Left lung (tissue), 4 donors: ENCODE measurements at regions not wholly inside any gene's neighbourhood (a gene's known extent, or its start where the extent isn't known, plus 50 kb on each side); places are given as distances from the start of the nearest gene placed in this dataset.

Source experiments
- ATAC-seq: fragments of 200-7000 bp; cut with Tn5 transposase; one replicate; pipeline ENCODE4 v1.9.1; 2020; ENCODE audit warnings: moderate library complexity
- DNase-seq, 4 donors: peaks; one replicate each; pipeline ENCODE4 v3.0.0-alpha.2; 2013 to 2020
- H3K27ac ChIP-seq, 2 donors: fragments of 200-600 bp; sonication (generic) in 1 of 2; one replicate each; pipeline versions ENCODE4 v1.5.0 to v1.8.0; 2020 to 2021
- H3K27me3 ChIP-seq, 2 donors: fragments of 200-600 bp; sonication (generic) in 1 of 2; one replicate each; pipeline versions ENCODE4 v1.5.0 to v1.8.0; 2020 to 2021
- H3K36me3 ChIP-seq, 2 donors: fragments of 200-600 bp; sonication (generic) in 1 of 2; one replicate each; pipeline versions ENCODE4 v1.5.0 to v1.8.0; 2020 to 2021
- H3K4me1 ChIP-seq, 2 donors: fragments of 200-600 bp; one replicate each; pipeline ENCODE4 v1.8.0; 2021
- H3K4me3 ChIP-seq, 2 donors: fragments of 200-600 bp; sonication (generic) in 1 of 2; one replicate each; pipeline versions ENCODE4 v1.5.0 to v1.8.0; 2020 to 2021; ENCODE audit warnings: mild to moderate bottlenecking in 1 of 2
- H3K9me3 ChIP-seq, 2 donors: fragments of 200-600 bp; sonication (generic) in 1 of 2; one replicate each; pipeline versions ENCODE4 v1.5.0 to v1.8.0; 2020 to 2021
- CTCF ChIP-seq, 2 donors: fragments of 200-600 bp; sonication (generic) in 1 of 2; IDR thresholded peaks; one replicate each; pipeline versions ENCODE4 v1.5.0 to v1.8.0; 2021; ENCODE audit warnings: antibody characterized with exemption in 2 of 2
- intact Hi-C, 2 donors: fragments of 100-400 bp; cut with DNase I; formaldehyde crosslinking; loops; one replicate each; pipeline versions ENCODE4 v1.11.2 to v1.14.2; 2022
- donor health status: DM: no; HTN: yes; CAD: no.
- donor health status: DM: no; HTN: no; CAD: no.

- Histone ChIP-seq H3K36me3 (no peaks in the 10 kb centered on the region), H3K27me3 (no peaks in the 10 kb centered on the region), H3K4me1 (no peaks in the 10 kb centered on the region), H3K27ac (no peak overlapping the region), H3K9me3 (no peaks in the 10 kb centered on the region), H3K4me3 (no peak overlapping the region)
- no peak for TF ChIP-seq CTCF (IDR thresholded peaks at IDR 0.05)
- ATAC-seq = no peak
- DNase-seq = no peak
- intact Hi-C loops = no loop called here
These were observed 597.8 kb upstream of the SLC10A2 start for GRCh38 chr13:103663996-103664395.

GRCh38 chr13:103656311-103656710, 590.1 kb upstream of the SLC10A2 start:
- H3K27ac ChIP-seq = no peak overlapping the region
- no peaks in the 10 kb centered on the region for H3K4me1 ChIP-seq
- H3K4me3 ChIP-seq = no peak overlapping the region
- H3K9me3 ChIP-seq = no peaks in the 10 kb centered on the region
- ATAC-seq (no peak), DNase-seq (no peak)
- no peaks in the 10 kb centered on the region for H3K36me3 ChIP-seq
- TF ChIP-seq CTCF (IDR thresholded peaks at IDR 0.05) = no peak
- intact Hi-C loops = no loop called here
- no peaks in the 10 kb centered on the region for H3K27me3 ChIP-seq

- H3K27ac ChIP-seq = no peak overlapping the region
These were observed 574.4 kb upstream of the SLC10A2 start for GRCh38 chr13:103640606-103641005.

GRCh38 chr13:103639326-103639725, 573.1 kb upstream of the SLC10A2 start:
- H3K4me3 ChIP-seq = no peak overlapping the region
- H3K9me3 ChIP-seq = peaks cover 0 to 5% of the 10 kb centered on the region in 2 donors
- H3K27ac ChIP-seq = no peak overlapping the region
- no peak for TF ChIP-seq CTCF (IDR thresholded peaks at IDR 0.05)
- no peak for ATAC-seq
- no peaks in the 10 kb centered on the region for H3K27me3 ChIP-seq
- H3K4me1 ChIP-seq = no peaks in the 10 kb centered on the region
- DNase-seq = no peak
- H3K36me3 ChIP-seq = no peaks in the 10 kb centered on the region
- intact Hi-C loops = no loop called here

More at GRCh38 chr13:103640606-103641005, 574.4 kb upstream of the SLC10A2 start:
- ATAC-seq (no peak), DNase-seq (no peak)
- intact Hi-C loops = no loop called here
- Histone ChIP-seq H3K9me3 (peaks cover 0 to 9% of the 10 kb centered on the region in 2 donors), H3K36me3 (no peaks in the 10 kb centered on the region), H3K27me3 (no peaks in the 10 kb centered on the region), H3K4me3 (no peak overlapping the region), H3K4me1 (no peaks in the 10 kb centered on the region)
- no peak for TF ChIP-seq CTCF (IDR thresholded peaks at IDR 0.05)

- no peaks in the 10 kb centered on the region for H3K36me3 ChIP-seq
- no peak for TF ChIP-seq CTCF (IDR thresholded peaks at IDR 0.05)
- no peak for ATAC-seq
- DNase-seq = no peak
- no peaks in the 10 kb centered on the region for H3K27me3 ChIP-seq
- intact Hi-C loops = no loop called here
- no peaks in the 10 kb centered on the region for H3K4me1 ChIP-seq
- H3K9me3 ChIP-seq = peaks cover 0 to 3% of the 10 kb centered on the region in 2 donors
- H3K27ac ChIP-seq = no peak overlapping the region
- H3K4me3 ChIP-seq = no peak overlapping the region
These were observed 572.5 kb upstream of the SLC10A2 start for GRCh38 chr13:103638706-103639105.
